Transverse colon (tissue), 4 donors: ENCODE measurements at regions not wholly inside any gene's neighbourhood (a gene's known extent, or its start where the extent isn't known, plus 50 kb on each side); places are given as distances from the start of the nearest gene placed in this dataset.

Experiments used
- DNase-seq: peaks from one replicate; pipeline ENCODE4 v3.0.0-alpha.2; 2019
- H3K27ac ChIP-seq, 4 donors: fragments of 200-600 bp; sonication (generic); 2 replicates each; pipeline ENCODE4 v1.5.1; 2016 to 2018; ENCODE audit warnings: inconsistent platforms in 4 of 4
- H3K27me3 ChIP-seq: fragments of 200-600 bp; sonication (generic); 2 replicates; pipeline ENCODE4 v1.5.1; 2017; ENCODE audit warnings: inconsistent platforms
- H3K36me3 ChIP-seq, 4 donors: fragments of 200-600 bp; sonication (generic); 2 replicates each; pipeline ENCODE4 v1.5.1; 2017 to 2019; ENCODE audit warnings: inconsistent platforms in 4 of 4
- H3K4me1 ChIP-seq, 4 donors: fragments of 200-600 bp; sonication (generic); 2 replicates each; pipeline ENCODE4 v1.5.1; 2017 to 2020; ENCODE audit warnings: inconsistent platforms in 4 of 4
- H3K4me3 ChIP-seq, 4 donors: fragments of 200-600 bp; sonication (generic); 1 replicate in 1 of 4; 2 replicates in 3 of 4; pipeline versions ENCODE4 v1.5.1 to v1.6.1; 2017 to 2019; ENCODE audit warnings: inconsistent platforms in 4 of 4
- H3K9me3 ChIP-seq, 2 donors: fragments of 200-600 bp; sonication (generic); 2 replicates each; pipeline ENCODE4 v1.5.1; 2017 to 2019; ENCODE audit warnings: inconsistent platforms in 2 of 2
- EP300 ChIP-seq: sonication (generic); formaldehyde crosslinking; IDR thresholded peaks from one replicate; pipeline ENCODE4 v1.6.1; 2017; ENCODE audit warnings: antibody characterized with exemption, low read depth
- POLR2A ChIP-seq: fragments of 450-650 bp; IDR thresholded peaks from one replicate; pipeline ENCODE4 v1.6.1; 2016; ENCODE audit warnings: antibody characterized with exemption, mild to moderate bottlenecking, moderate library complexity
- POLR2AphosphoS5 ChIP-seq, 3 donors: sonication (generic); formaldehyde crosslinking; IDR thresholded peaks; one replicate each; pipeline ENCODE4 v1.6.1; 2016; ENCODE audit warnings: antibody characterized with exemption in 3 of 3
- WGBS, 2 donors: methylation state at CpG; one replicate each; pipeline ENCODE4 v1.1.5; 2018; ENCODE audit warnings: low coverage in 1 of 2; 5-methylcytosine and 5-hydroxymethylcytosine counted together
- in situ Hi-C, 4 donors: fragments of 200-750 bp; cut with MboI; loops; one replicate each; pipeline versions ENCODE4 v1.15.0 to v1.15.1; 2017; ENCODE audit warnings: low sequenced_read_pairs in 3 of 4, low pct_ligation_motif_present in 1 of 4, low pct_unique_long_range_greater_than_20kb in 1 of 4
- intact Hi-C: fragments of 100-400 bp; cut with DNase I; formaldehyde crosslinking; loops from one replicate; pipeline ENCODE4 v1.15.1; 2023; ENCODE audit warnings: low total_unique reads
- TF ChIP-seq, protein P1 (sequence below), 5 experiments: fragments of 200-600 bp in 3 of 5; fragments of 450-650 bp in 2 of 5; sonication (generic) in 3 of 5; IDR thresholded peaks; 1 replicate in 2 of 5; 2 replicates in 3 of 5; pipeline ENCODE4 v1.5.1; 2016 to 2017; ENCODE audit warnings: antibody characterized with exemption in 5 of 5, inconsistent platforms in 3 of 5, mild to moderate bottlenecking in 2 of 5, moderate library complexity in 1 of 5

DNA sequence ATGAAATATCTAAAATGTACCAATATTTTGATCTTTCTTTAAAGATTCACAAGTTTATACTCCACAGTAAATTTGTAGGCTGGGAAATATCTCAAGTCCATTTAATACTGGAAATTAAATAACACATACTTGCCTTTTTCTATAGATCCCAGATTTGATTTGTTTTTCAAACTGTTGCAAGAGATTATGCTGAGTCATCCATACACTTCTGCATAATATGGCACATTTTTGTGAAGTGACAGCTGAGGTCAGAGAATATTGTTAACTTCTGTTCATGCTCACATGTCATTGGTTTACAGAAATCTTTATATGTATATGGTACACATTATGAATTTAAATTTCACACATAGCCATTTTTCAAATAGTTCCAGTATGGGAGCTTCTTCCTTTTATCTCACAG, 1066.3 kb upstream of the NUDT12 start:
- H3K27me3 ChIP-seq = no peaks in the 10 kb centered on the region
- H3K27ac ChIP-seq = no peak overlapping the region
- TF ChIP-seq, protein P1, sequence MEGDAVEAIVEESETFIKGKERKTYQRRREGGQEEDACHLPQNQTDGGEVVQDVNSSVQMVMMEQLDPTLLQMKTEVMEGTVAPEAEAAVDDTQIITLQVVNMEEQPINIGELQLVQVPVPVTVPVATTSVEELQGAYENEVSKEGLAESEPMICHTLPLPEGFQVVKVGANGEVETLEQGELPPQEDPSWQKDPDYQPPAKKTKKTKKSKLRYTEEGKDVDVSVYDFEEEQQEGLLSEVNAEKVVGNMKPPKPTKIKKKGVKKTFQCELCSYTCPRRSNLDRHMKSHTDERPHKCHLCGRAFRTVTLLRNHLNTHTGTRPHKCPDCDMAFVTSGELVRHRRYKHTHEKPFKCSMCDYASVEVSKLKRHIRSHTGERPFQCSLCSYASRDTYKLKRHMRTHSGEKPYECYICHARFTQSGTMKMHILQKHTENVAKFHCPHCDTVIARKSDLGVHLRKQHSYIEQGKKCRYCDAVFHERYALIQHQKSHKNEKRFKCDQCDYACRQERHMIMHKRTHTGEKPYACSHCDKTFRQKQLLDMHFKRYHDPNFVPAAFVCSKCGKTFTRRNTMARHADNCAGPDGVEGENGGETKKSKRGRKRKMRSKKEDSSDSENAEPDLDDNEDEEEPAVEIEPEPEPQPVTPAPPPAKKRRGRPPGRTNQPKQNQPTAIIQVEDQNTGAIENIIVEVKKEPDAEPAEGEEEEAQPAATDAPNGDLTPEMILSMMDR (IDR thresholded peaks at IDR 0.05) = no peak
- TF ChIP-seq POLR2A = no peak
- TF ChIP-seq EP300 = no peak
- TF ChIP-seq POLR2AphosphoS5 (IDR thresholded peaks at IDR 0.05) = no peak
- no peak for DNase-seq
- no peaks in the 10 kb centered on the region for H3K9me3 ChIP-seq
- H3K4me3 ChIP-seq = no peak overlapping the region
- in situ Hi-C loops (no loop called here), intact Hi-C loops (no loop called here)
- no peaks in the 10 kb centered on the region for H3K36me3 ChIP-seq
- H3K4me1 ChIP-seq = no peaks in the 10 kb centered on the region

DNA sequence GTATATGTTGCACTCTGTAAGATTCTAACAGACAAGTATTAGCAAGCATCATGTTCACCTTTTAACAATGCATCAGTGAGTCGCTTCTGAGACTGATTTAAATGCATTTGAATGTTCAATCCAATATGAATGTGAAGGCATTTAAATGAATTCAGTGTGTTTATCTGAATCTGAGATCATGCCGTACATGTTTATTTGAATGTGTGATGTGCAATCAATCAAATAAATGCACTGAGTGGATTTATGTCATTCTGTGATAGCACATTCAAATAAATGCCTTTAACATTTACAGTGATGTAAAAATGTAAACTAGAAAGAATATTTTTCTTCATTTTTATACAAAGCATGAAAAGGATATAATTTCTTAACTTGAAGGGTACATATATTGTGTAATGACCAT, 1063.5 kb upstream of the NUDT12 start:
- in situ Hi-C loops (no loop called here), intact Hi-C loops (no loop called here)
- 59 to 86% methylated on average over 1 to 2 of the region's 2 CpGs for WGBS, 2 donors

DNA sequence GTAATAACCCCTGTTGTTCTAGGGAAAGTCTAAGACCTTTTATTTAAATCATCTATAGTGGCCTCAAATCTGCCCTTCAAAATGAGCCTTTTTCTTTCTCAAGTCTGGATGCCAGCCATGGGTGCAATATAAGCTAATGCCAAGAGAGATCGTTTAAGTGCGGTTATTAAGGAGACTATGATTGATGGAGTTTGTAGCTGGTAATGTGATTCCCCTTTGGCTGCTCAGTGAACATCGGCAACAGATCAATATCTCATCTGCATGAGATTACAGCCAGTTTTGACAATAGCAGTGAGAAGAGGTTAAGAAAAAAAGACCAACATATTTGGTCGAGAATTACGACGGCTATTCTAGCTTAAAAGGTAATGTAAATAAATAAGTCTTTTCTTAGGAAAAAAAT, 1049.4 kb upstream of the NUDT12 start:
- Histone ChIP-seq H3K27me3 (no peaks in the 10 kb centered on the region), H3K36me3 (no peaks in the 10 kb centered on the region), H3K9me3 (no peaks in the 10 kb centered on the region), H3K27ac (no peak overlapping the region), H3K4me3 (no peak overlapping the region), H3K4me1 (no peaks in the 10 kb centered on the region)
- in situ Hi-C loops (no loop called here), intact Hi-C loops (no loop called here)
- 79 to 80% methylated on average over 6 of the region's 6 CpGs for WGBS, 2 donors
- no peak for TF ChIP-seq EP300
- TF ChIP-seq POLR2A = no peak
- TF ChIP-seq, protein P1 (IDR thresholded peaks at IDR 0.05) = no peak
- no peak for TF ChIP-seq POLR2AphosphoS5 (IDR thresholded peaks at IDR 0.05)
- DNase-seq = no peak

More for the DNA sequence above, 1063.5 kb upstream of the NUDT12 start:
- H3K4me3 ChIP-seq = no peak overlapping the region
- TF ChIP-seq, protein P1 (IDR thresholded peaks at IDR 0.05) = no peak
- TF ChIP-seq POLR2A (no peak), POLR2AphosphoS5 (IDR thresholded peaks at IDR 0.05) (no peak), EP300 (no peak)
- no peaks in the 10 kb centered on the region for H3K27me3 ChIP-seq
- no peaks in the 10 kb centered on the region for H3K9me3 ChIP-seq
- no peaks in the 10 kb centered on the region for H3K4me1 ChIP-seq
- DNase-seq = no peak
- no peak overlapping the region for H3K27ac ChIP-seq
- H3K36me3 ChIP-seq = no peaks in the 10 kb centered on the region

DNA sequence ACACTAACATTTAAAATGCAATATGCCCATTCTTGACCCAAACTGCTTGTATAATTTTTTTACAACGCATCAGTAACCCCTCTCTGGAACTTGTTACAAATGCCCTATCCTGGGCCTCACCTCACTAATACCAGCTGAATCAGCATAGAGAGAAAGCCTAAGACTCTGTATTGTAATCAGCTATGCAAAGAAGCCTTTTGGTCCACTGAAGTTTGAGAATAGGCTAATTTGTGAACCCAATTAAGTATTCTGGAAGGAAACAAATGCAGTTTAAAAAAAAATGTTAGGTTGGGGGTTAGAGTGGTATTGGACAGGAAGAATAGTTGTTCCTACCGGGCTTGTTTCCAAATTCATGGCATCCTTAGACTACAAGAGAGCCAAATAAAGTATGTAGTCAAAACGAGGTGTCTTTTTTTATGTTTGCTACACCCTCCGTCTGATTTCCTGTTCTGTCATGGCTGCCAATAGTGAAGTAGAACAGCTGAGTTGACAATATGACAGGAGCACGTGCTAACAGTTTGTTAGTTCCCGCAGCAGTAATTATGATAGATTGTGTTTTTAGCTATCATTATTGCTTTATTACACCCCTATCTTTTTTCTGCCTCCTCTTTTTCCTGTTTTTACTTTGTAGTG, 1048.7 kb upstream of the NUDT12 start:
- H3K36me3 ChIP-seq = no peaks in the 10 kb centered on the region
- H3K9me3 ChIP-seq = no peaks in the 10 kb centered on the region
- H3K27me3 ChIP-seq = no peaks in the 10 kb centered on the region
- intact Hi-C loops (no loop called here), in situ Hi-C loops (no loop called here)
- no peak overlapping the region for H3K27ac ChIP-seq
- TF ChIP-seq EP300 (no peak), POLR2A (no peak), POLR2AphosphoS5 (IDR thresholded peaks at IDR 0.05) (no peak)
- TF ChIP-seq, protein P1 (IDR thresholded peaks at IDR 0.05) = no peak
- no peak for DNase-seq
- 22 to 45% methylated on average over 5 to 6 of the region's 6 CpGs for WGBS, 2 donors
- H3K4me1 ChIP-seq = no peaks in the 10 kb centered on the region
- H3K4me3 ChIP-seq = no peak overlapping the region
